ENCODE measurements at regions not wholly inside any gene's neighbourhood (a gene's known extent, or its start where the extent isn't known, plus 50 kb on each side); places are given as distances from the start of the nearest gene placed in this dataset.
"Not testable (repeated sequence)": the region's sequence is repeated elsewhere in the genome, so short reads cannot be mapped to it uniquely, and the experiment has no call there.

DNA sequence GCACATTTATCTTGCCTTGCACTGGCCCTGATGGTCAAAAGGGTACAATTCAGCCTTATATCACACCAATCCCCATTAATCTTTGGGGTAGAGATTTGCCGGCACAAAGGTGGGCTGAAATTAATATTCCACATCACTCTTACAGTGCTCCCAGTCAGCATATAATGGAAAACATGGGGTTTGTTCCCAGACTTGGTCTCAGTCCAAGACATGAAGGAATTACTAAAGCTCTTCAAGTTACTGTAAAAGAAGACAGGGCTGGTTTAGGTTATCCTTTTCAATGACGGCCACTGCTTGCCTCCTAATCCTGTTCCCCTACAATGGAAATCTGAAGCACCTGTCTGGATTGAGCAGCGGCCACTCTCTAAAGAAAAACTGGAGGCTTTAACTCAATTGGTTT is 160.7 kb downstream of the IER5 start:
- DNase-seq (no peak), ATAC-seq (no peak)
- Histone ChIP-seq H3K4me3 (no peak overlapping the region), H3K36me3 (no peaks in the 10 kb centered on the region), H3K9me3 (no peaks in the 10 kb centered on the region), H3K27me3 (ENCODE audit: low read depth) (no peaks in the 10 kb centered on the region), H3K4me1 (no peaks in the 10 kb centered on the region), H3K27ac (no peak overlapping the region)
- TF ChIP-seq, protein P1, sequence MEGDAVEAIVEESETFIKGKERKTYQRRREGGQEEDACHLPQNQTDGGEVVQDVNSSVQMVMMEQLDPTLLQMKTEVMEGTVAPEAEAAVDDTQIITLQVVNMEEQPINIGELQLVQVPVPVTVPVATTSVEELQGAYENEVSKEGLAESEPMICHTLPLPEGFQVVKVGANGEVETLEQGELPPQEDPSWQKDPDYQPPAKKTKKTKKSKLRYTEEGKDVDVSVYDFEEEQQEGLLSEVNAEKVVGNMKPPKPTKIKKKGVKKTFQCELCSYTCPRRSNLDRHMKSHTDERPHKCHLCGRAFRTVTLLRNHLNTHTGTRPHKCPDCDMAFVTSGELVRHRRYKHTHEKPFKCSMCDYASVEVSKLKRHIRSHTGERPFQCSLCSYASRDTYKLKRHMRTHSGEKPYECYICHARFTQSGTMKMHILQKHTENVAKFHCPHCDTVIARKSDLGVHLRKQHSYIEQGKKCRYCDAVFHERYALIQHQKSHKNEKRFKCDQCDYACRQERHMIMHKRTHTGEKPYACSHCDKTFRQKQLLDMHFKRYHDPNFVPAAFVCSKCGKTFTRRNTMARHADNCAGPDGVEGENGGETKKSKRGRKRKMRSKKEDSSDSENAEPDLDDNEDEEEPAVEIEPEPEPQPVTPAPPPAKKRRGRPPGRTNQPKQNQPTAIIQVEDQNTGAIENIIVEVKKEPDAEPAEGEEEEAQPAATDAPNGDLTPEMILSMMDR (IDR thresholded peaks at IDR 0.05): no peak
- intact Hi-C loops (cut with DNase I): no loop called here

DNA sequence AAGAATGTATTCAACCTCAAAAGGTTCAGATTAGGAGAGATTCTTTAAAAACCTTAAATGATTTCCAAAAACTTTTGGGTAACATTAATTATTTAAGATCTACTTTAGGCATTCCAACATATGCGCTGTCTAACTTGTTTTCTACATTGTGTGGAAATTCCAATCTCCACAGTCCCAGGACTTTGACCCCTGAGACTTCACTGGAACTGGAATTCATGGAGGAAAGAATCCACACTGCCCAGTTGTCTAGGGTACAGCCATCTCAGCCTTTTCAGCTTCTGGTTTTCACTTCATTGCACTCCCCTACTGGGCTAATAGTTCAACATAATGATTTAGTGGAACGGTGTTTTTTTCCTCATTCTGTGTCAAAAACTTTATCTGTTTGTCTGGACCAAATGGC is 161.5 kb downstream of the IER5 start:
- intact Hi-C loops (cut with DNase I): no loop called here
- ATAC-seq: no peak
- Histone ChIP-seq H3K4me1 (no peaks in the 10 kb centered on the region), H3K36me3 (no peaks in the 10 kb centered on the region), H3K27me3 (ENCODE audit: low read depth) (no peaks in the 10 kb centered on the region), H3K4me3 (no peak overlapping the region), H3K27ac (no peak overlapping the region), H3K9me3 (no peaks in the 10 kb centered on the region)
- TF ChIP-seq, protein P1 (IDR thresholded peaks at IDR 0.05): no peak
- no peak for DNase-seq

DNA sequence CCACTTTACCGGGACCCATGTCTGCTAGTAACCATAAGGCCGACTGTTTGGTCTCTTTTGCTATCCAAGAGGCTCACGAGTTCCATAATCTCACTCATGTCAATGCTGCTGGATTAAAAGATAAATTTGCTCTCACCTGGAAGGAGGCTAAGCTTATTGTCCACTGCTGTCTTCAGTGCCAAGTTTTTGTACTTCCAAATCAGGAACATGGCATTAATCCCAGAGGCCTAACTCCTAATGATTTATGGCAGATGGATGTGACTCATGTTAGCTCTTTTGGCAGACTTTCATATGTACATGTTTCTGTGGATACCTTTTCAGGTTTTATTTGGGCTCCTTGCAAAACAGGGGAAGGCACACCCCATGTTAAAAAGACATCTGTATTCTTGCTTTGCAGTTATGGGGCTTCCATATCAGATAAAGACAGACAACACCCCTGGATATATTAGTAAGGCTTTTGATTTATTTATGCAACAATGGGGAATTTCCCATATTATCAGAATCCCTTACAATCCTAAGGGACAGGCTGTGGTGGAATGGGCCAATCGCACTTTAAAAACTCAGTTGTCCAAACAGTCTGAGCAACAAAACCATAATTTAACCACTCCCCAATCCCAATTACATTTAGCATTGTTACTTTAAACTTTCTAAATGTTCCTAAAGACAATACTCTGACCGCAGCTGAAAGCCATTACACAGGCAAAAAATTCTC is 162.7 kb downstream of the IER5 start:
- no peak overlapping the region for H3K27ac ChIP-seq
- H3K27me3 ChIP-seq (ENCODE audit: low read depth): no peaks in the 10 kb centered on the region
- H3K36me3 ChIP-seq: no peaks in the 10 kb centered on the region
- H3K4me1 ChIP-seq: no peaks in the 10 kb centered on the region
- DNase-seq: no peak
- ATAC-seq: no peak
- intact Hi-C loops (cut with DNase I): no loop called here
- H3K4me3 ChIP-seq: no peak overlapping the region
- TF ChIP-seq, protein P1 (IDR thresholded peaks at IDR 0.05): no peak
- H3K9me3 ChIP-seq: no peaks in the 10 kb centered on the region

DNA sequence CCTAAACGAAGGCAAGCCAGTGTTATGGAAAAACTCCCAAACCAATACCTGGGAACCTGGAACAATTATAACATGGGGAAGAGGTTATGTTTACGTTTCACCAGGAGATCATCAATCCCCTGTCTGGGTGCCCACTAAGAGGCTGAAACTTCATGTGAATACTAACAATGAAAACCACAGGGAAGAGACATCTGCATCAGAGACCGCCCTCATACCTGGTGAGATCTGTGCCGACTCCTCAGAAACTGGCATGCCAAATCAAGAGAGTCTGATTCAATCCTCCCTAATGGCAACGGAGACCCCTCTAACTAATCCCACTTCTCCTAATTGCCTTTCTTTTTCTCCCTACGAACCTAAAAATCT is 163.2 kb downstream of the IER5 start:
- TF ChIP-seq, protein P1 (IDR thresholded peaks at IDR 0.05): no peak
- no peaks in the 10 kb centered on the region for H3K36me3 ChIP-seq
- H3K27ac ChIP-seq: no peak overlapping the region
- H3K27me3 ChIP-seq (ENCODE audit: low read depth): no peaks in the 10 kb centered on the region
- intact Hi-C loops (cut with DNase I): no loop called here
- H3K4me1 ChIP-seq: no peaks in the 10 kb centered on the region
- ATAC-seq (no peak), DNase-seq (no peak)
- no peak overlapping the region for H3K4me3 ChIP-seq
- H3K9me3 ChIP-seq: no peaks in the 10 kb centered on the region

DNA sequence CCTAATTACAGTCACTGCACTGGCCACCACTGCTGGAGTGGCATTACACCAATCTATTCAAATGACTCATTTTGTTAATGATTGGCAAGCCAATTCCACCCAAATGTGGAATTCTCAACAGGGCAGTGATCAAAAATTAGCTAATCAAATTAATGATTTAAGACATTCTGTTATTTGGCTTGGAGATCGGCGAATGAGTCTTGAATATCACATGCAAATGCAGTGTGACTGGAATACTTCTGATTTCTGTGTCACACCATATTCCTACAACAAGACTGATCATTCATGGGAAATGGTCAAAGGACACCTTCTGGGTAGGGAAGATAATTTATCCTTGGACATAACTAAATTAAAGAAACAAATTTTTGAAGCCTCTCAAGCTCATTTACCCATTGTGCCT is 165.1 kb downstream of the IER5 start:
- DNase-seq; ATAC-seq; H3K27me3 ChIP-seq (ENCODE audit: low read depth); intact Hi-C loops (cut with DNase I); H3K36me3 ChIP-seq; H3K4me3 ChIP-seq; H3K4me1 ChIP-seq; H3K9me3 ChIP-seq; H3K27ac ChIP-seq: not testable (repeated sequence)

DNA sequence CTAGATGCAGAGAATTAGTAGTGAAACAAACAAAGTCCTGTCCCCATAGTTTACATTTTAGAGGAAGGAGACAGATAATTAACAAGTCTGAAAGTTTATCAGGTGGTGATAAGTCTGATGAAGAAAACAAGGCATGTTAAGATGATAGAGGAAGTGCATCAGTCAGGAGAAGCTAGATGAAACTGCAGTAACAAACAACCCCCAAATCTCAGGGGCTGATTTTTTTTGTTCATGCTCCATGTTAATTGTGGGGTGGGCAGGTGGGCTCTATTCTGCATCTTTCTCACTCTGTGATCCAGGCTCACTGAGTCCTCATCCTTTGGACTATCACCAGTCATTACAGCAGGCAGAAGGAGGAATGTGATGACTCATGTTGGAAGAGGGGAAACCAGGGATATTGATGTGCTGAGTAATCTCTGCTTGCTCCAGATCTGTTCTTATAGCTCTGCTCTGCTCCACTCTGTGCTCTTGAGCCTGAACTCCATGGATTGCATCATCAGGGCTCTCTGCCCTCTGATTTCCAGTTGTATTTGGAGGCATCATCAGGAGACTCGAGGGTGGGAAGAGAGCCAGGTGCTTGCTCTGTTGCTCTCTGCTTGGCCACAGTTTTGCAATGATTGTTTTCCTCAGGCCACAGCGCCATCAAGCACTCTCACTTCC is 166.9 kb downstream of the IER5 start:
- Histone ChIP-seq H3K4me3 (no peak overlapping the region), H3K4me1 (no peaks in the 10 kb centered on the region), H3K27me3 (ENCODE audit: low read depth) (no peaks in the 10 kb centered on the region), H3K36me3 (no peaks in the 10 kb centered on the region), H3K9me3 (no peaks in the 10 kb centered on the region), H3K27ac (no peak overlapping the region)
- DNase-seq: no peak
- intact Hi-C loops (cut with DNase I): no loop called here
- peak; percentile 37 to 69 for ATAC-seq
- TF ChIP-seq, protein P1 (IDR thresholded peaks at IDR 0.05): no peak
